SH-SY5Y (cell line): ENCODE measurements at regions not wholly inside any gene's neighbourhood (a gene's known extent, or its start where the extent isn't known, plus 50 kb on each side); places are given as distances from the start of the nearest gene placed in this dataset.

Experiments
- GATA2 ChIP-seq: IDR thresholded peaks from 2 replicates; pipeline ENCODE4 v1.6.1; 2011; ENCODE audit warnings: mild to moderate bottlenecking, low read depth, low read length
- GATA3 ChIP-seq: IDR thresholded peaks from 2 replicates; pipeline ENCODE4 v1.6.1; 2011; ENCODE audit warnings: low read depth, mild to moderate bottlenecking, low read length, moderate library complexity

GRCh38 chr7:119439192-119439591 lies 833.8 kb upstream of the KCND2 start:
- TF ChIP-seq GATA2 (no peak), GATA3 (no peak)
